Activated naive CD4-positive, alpha-beta T cell treated with anti-CD3 and anti-CD28 coated beads, Interleukin-2, amount 50 U/mL, for 24 hours (primary cell): ENCODE measurements at regions not wholly inside any gene's neighbourhood (a gene's known extent, or its start where the extent isn't known, plus 50 kb on each side); places are given as distances from the start of the nearest gene placed in this dataset.

Source experiments
- H3K27ac Mint-ChIP-seq: one replicate; pipeline ENCODE4 v1.8.0; 2021; ENCODE audit warnings: mild to moderate bottlenecking, mixed read lengths
- H3K27me3 Mint-ChIP-seq: one replicate; pipeline ENCODE4 v1.8.0; 2021; ENCODE audit warnings: mixed read lengths
- H3K36me3 Mint-ChIP-seq: one replicate; pipeline ENCODE4 v1.8.0; 2021; ENCODE audit warnings: mixed read lengths
- H3K4me1 Mint-ChIP-seq: one replicate; pipeline ENCODE4 v1.8.0; 2021; ENCODE audit warnings: mixed read lengths
- H3K4me3 Mint-ChIP-seq: one replicate; pipeline ENCODE4 v1.8.0; 2021; ENCODE audit warnings: mild to moderate bottlenecking, mixed read lengths
- H3K9me3 Mint-ChIP-seq: one replicate; pipeline ENCODE4 v1.8.0; 2021; ENCODE audit warnings: mixed read lengths

DNA sequence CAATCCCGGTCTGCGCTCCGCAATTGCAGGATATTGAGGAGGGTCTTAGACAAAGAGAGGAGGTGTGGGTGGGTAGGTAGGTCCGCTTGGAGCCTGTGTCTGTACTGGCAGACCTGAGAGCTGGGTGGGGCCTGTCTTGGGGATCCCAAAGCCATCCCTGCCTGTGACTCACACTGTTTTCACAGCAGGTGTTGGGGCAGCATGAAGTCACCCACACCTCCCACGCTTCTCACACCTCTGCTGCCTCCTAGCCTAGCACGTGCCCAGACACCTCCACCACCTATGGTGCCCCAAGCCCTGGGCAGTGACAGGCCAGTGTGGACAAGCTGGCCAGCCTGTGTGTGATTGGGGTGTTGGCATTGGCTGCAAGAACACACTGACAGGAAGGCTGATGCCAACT, 65.7 kb upstream of the ECE1 start:
- H3K4me1 Mint-ChIP-seq = peaks cover 8% of the 10 kb centered on the region

DNA sequence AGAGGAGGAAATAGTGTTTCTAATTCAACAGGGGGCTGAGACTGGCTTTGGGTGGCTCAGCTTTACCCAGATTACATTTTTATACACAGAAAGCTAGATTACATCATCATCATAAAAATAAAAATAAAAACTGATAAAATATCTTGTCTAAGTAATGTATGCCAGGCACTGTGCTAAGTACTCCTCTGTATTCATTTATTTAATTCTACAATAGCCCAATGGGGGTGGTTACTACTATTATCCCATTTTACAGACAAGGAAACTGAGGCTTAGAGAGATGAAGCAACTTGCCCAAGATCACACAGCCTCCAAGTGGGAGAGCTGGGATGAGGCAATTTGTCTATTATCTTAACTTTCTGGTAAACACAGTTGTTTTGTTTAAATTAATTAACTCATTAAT, 62.3 kb upstream of the ECE1 start:
- Mint-ChIP-seq H3K4me1 (peaks cover 8% of the 10 kb centered on the region), H3K4me3 (no peak overlapping the region), H3K27me3 (no peaks in the 10 kb centered on the region), H3K36me3 (no peaks in the 10 kb centered on the region), H3K9me3 (no peaks in the 10 kb centered on the region), H3K27ac (no peak overlapping the region)

More for the DNA sequence above, 65.7 kb upstream of the ECE1 start:
- Mint-ChIP-seq H3K36me3 (no peaks in the 10 kb centered on the region), H3K27ac (no peak overlapping the region), H3K9me3 (no peaks in the 10 kb centered on the region), H3K4me3 (no peak overlapping the region), H3K27me3 (no peaks in the 10 kb centered on the region)

DNA sequence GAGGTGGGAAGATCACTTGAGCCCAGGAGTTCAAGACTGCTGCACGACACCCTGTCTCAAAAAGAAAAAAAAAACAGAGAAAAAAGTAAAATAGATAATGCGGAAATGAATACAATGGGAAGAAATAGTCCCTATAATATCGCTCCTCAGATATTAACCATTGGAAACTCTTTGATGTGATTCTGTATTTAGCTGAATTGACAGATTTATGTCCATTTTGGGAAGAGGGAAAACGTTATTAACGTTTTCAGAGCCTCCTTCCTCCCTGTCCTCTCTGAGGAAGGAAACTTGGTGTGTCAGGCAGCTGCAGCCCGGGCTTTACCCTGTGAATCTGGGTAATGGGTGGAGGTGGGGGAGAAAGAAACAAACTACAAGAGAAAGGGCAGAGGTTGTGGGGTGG, 61.6 kb upstream of the ECE1 start:
- H3K36me3 Mint-ChIP-seq = no peaks in the 10 kb centered on the region
- no peaks in the 10 kb centered on the region for H3K27me3 Mint-ChIP-seq
- no peaks in the 10 kb centered on the region for H3K9me3 Mint-ChIP-seq
- H3K4me3 Mint-ChIP-seq = no peak overlapping the region
- no peak overlapping the region for H3K27ac Mint-ChIP-seq
- peaks cover 8% of the 10 kb centered on the region for H3K4me1 Mint-ChIP-seq

DNA sequence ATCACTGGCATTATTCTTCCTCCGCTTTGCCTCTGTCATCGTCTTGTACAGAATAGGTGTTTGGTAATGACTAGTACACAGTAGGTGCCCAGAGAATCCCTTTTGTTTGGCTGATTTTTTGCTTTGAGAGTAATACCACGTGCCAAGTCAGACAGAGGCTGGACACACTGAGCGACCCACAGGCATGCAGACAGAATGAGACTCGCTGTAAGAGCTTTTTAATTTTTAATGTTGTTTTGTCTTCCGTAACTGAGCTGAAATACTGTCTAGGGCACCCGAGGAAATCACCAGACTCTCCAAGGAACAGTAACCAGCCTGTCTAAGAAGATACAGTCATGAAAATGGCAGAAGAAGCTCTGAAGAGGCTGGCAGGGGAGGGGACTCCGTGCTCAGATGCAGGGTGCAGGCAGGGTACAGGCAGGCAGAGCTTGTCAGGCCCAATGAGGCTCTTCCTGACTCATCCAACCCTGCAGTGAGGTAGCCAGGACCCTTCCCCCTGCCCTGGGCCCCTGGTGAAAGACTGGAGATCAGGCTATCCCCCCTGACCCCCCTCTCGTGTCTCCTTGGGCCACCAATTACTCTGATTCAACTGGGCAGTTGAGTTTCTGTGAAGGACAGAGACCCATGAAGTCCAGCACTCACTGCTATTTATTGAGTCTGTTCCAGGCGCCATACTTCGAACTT, 60.1 kb upstream of the ECE1 start:
- H3K4me3 Mint-ChIP-seq = no peak overlapping the region
- no peaks in the 10 kb centered on the region for H3K36me3 Mint-ChIP-seq
- H3K27ac Mint-ChIP-seq = no peak overlapping the region
- H3K9me3 Mint-ChIP-seq = no peaks in the 10 kb centered on the region
- no peaks in the 10 kb centered on the region for H3K27me3 Mint-ChIP-seq
- H3K4me1 Mint-ChIP-seq = peaks cover 8% of the 10 kb centered on the region

DNA sequence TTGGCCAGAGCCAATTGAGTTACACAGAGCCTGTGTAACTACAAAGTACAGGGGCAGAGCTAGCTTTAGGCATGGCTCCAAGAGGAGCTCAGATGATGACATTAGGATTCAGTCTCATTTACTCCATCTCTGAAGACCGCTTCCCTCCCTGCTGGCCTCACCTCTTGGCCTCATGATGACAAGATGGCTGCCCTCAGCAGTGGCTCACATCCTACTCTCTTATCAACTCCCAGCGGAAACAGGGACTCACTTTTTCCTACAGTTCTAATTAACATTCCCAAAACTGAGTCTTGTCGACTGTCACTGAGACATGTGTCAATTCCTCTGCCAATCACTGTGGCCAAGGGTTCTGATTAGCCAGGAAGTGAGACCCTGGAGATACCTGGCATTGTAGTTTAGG, 59.4 kb upstream of the ECE1 start:
- H3K4me3 Mint-ChIP-seq = no peak overlapping the region
- H3K36me3 Mint-ChIP-seq = no peaks in the 10 kb centered on the region
- H3K9me3 Mint-ChIP-seq = no peaks in the 10 kb centered on the region
- H3K27me3 Mint-ChIP-seq = no peaks in the 10 kb centered on the region
- no peak overlapping the region for H3K27ac Mint-ChIP-seq
- peaks cover 7% of the 10 kb centered on the region for H3K4me1 Mint-ChIP-seq

DNA sequence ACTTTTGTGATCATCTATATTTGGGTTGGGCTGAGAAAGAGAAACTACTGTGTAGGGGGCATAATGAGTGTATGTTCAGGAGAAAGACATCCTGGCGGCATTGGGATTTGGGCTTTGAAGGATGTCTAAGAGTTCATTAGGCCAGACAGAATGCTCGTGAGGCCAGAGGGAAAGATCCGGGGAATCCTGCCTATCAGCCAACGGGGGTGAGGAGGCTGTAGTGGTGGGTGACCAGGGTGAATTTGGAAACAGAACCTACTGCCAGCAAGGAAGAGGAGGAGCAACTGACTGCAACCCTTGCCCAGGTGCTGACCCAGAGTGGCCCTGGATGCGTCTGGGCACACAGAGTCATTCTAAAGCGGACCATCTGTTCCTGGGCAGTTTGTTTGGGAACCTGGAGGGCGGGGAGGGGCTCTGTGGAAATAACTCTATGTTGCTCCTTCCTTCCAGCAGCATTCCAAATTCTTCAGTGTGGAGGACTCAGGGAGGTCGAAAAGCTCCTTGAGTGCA, 56.9 kb upstream of the ECE1 start:
- no peak overlapping the region for H3K4me3 Mint-ChIP-seq
- no peaks in the 10 kb centered on the region for H3K27me3 Mint-ChIP-seq
- no peaks in the 10 kb centered on the region for H3K36me3 Mint-ChIP-seq
- H3K9me3 Mint-ChIP-seq = no peaks in the 10 kb centered on the region
- peaks cover 18% of the 10 kb centered on the region for H3K4me1 Mint-ChIP-seq
- H3K27ac Mint-ChIP-seq = no peak overlapping the region

DNA sequence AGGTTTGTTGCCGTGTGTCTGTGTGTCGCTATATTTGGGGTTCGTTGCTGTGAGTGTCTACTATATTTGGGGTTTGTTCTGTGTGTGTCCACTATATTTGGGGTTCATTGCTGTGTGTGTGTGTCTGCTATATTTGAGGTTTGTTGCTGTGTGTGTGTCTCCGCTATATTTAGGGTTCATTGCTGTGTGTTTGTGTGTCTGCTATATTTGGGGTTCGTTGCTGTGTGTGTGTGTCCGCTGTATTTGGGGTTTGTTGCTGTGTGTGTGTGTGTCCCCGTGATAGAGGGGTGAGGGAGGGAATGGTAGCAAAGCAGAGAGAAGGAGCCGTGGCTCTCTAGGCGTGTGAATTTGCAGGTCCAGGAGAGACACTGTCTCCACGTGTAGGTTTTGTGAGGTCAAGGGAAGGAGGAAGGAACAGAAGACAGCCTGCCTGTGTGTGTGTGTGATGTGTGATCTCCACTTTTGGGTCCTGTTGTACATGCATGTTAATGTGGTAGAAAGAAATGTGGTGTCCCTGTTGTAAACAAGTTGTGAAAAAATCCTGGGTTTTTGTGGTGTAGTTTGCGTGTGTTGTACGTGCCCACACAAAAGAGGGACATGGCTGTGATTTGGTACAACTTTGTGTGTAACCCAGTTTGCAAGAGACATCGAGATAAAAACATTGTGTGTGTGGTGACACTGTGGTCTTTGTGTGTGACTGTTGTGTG, 56.3 kb upstream of the ECE1 start:
- H3K9me3 Mint-ChIP-seq = no peaks in the 10 kb centered on the region

DNA sequence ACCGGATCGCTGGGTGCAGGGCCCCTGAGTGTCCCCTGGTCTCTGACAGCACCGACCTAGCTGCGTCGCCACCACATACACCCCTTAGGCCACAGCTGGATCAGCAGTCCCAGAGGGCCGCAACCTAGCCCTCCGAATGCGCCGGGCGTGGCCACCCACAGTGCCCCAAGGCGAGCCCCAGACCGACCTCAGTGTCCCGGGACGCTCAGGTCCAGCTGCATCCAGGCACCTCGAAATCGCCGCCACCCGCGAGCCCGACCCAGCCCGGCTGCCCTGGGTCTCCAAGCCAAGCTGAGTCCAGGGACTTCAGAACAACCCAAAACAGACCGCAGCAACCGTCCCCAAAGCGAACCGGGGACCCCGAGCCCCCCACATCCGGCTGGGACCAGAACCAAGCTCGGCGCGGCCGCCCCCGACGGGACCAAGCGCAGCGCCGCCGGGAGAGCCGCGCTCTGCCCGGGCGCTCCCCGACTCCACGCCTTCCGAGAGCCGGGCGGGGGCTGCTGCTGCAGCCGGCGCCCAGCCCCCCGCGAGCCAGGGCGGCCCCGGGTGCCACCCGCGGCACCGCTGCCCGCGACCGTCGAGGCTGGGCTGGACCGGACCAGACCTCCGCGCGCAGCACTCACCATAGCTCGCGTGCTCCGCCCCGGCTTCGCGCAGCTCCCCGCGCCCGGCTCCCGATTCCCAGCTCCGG, 54.6 kb upstream of the ECE1 start:
- Mint-ChIP-seq H3K4me1 (peaks cover 39% of the 10 kb centered on the region), H3K36me3 (peaks cover 2% of the 10 kb centered on the region), H3K27me3 (no peaks in the 10 kb centered on the region), H3K9me3 (no peaks in the 10 kb centered on the region), H3K4me3 (peak overlapping the region; percentile 92), H3K27ac (peak overlapping the region; percentile 72)

More for the DNA sequence above, 56.3 kb upstream of the ECE1 start:
- H3K27ac Mint-ChIP-seq = no peak overlapping the region
- H3K27me3 Mint-ChIP-seq = no peaks in the 10 kb centered on the region
- no peaks in the 10 kb centered on the region for H3K36me3 Mint-ChIP-seq
- no peak overlapping the region for H3K4me3 Mint-ChIP-seq
- H3K4me1 Mint-ChIP-seq = peaks cover 24% of the 10 kb centered on the region

DNA sequence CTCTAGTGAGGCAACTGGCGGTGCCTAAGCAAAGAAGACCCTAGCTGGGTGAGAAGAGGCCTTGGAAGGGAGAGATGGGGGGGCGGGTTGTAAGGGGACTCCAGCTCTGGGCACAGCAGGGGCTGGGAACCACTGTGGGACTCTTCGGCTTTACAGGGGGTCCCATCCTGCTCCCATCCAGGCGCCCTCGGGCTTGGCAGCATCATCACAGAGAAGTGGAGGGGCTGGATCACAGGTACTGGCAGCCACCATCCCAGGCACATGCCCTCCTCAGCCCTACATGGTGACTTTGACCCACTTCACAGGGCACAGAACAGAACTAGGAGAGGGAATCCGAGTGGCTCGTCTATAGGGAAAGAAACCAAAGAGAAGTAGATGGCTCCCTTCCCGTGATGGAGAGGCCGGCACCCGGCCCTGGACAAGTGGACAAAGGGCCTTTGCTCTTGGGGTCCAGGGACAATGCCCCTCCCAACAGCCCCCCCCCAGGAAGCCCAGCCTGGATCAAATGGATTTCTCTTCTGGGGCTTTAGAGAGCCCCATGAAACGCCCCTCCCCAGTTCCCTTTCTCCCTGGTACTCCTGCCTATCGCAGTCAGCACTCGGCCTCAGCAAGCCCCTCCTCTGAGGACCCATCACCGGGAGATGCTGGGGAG, 54.0 kb upstream of the ECE1 start:
- no peaks in the 10 kb centered on the region for H3K27me3 Mint-ChIP-seq
- H3K36me3 Mint-ChIP-seq = peaks cover 3% of the 10 kb centered on the region
- peaks cover 45% of the 10 kb centered on the region for H3K4me1 Mint-ChIP-seq
- H3K9me3 Mint-ChIP-seq = no peaks in the 10 kb centered on the region
- peak overlapping the region; percentile 92 for H3K4me3 Mint-ChIP-seq
- H3K27ac Mint-ChIP-seq = peak overlapping the region; percentile 93

DNA sequence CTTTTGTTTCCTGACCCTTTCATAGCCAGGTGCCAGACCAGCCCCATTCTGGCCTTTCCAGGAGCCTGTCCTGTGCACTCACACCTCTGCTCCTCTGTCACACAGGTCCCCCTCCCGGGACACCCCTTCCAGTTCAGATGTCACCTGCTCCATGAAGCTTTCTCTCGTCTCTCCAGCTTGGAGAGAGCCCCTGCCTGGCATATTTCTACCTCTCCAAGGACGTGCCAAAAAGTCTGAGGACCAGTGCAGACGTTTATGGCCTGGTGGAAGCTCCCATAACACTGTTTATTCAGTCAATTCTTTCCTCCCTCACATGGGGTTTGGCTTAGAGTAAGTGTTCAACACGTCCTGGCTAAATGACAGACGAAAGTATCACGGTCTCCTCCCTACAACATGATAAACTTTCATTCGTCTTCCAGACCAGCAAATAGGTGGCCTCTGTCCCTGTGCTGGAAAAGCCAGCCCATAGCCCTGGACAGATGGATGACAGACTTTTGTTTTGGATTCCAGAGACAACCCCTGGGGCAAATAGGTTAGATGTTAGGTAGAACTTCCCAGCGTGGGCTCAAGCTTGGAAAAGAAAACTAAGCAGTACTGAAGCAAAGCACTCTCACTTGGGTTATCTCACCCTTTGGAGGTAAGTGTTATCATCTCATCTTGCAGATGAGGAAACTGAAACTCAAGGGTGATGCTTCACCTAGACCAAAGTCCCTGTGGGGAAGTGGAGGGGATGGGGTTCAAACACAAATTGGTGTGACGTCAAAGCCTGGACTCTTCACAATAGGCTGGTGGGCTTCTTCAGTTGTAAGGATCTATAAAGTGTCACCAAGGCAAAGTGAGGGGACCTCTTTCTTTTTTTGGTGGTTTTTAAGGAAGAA, 52.9 kb upstream of the ECE1 start:
- Mint-ChIP-seq H3K36me3 (peaks cover 5% of the 10 kb centered on the region), H3K27me3 (no peaks in the 10 kb centered on the region), H3K4me1 (peaks cover 56% of the 10 kb centered on the region), H3K4me3 (peak overlapping the region; percentile 92), H3K27ac (peak overlapping the region; percentile 93), H3K9me3 (no peaks in the 10 kb centered on the region)

DNA sequence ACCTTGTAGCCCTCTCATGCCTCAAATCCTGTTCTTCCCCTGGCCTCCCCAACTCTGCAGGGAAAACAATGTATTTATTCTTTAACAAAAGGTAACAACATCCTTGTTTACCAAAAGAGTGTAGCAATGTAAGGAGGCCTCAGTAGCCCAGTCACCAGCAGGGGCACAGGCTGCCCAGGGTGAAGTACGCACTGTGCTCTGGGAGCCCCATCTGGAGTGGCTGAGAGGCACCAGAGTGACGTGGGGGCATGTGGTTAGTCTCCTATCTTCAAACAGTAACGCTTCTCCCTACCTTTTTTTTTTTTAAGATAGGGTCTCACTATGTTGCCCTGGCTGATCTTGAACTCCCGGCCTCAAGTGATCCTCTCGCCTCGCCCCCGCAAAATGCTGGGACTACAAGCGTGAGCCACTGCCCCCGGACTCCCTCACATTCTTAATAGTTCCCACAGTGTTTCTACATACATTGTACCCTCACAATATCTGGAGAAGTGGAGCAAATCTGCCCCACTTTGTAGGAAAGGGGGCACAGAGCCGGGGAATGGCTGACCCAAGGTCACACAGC, 51.3 kb upstream of the ECE1 start:
- Mint-ChIP-seq H3K4me3 (peak overlapping the region; percentile 92), H3K27me3 (no peaks in the 10 kb centered on the region)

DNA sequence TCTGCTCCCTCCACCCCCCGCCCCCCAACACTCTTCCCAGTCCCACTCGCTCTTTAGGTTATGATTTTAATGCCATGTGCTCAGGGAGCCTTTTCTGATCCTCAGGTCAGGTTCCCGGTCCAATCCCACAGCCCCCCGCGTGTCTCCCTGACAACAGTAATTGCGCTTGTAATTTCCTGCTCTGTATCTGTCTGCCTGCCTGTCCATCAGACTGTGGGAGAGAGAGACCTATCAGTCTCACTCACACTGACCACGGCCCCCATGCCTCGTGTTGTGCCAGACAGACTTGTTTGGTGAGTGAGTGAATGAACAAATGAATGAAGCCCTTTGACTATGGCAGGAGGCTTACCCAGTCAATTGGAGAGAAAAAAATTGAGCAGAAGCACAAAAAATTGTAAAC, 50.8 kb upstream of the ECE1 start:
- peak overlapping the region; percentile 92 for H3K4me3 Mint-ChIP-seq
- peaks cover 5% of the 10 kb centered on the region for H3K36me3 Mint-ChIP-seq
- H3K27ac Mint-ChIP-seq = peak overlapping the region; percentile 57
- no peaks in the 10 kb centered on the region for H3K27me3 Mint-ChIP-seq
- H3K4me1 Mint-ChIP-seq = peaks cover 74% of the 10 kb centered on the region
- no peaks in the 10 kb centered on the region for H3K9me3 Mint-ChIP-seq

More for the DNA sequence above, 51.3 kb upstream of the ECE1 start:
- Mint-ChIP-seq H3K36me3 (peaks cover 5% of the 10 kb centered on the region), H3K27ac (peak overlapping the region; percentile 8), H3K9me3 (no peaks in the 10 kb centered on the region), H3K4me1 (peaks cover 71% of the 10 kb centered on the region)

DNA sequence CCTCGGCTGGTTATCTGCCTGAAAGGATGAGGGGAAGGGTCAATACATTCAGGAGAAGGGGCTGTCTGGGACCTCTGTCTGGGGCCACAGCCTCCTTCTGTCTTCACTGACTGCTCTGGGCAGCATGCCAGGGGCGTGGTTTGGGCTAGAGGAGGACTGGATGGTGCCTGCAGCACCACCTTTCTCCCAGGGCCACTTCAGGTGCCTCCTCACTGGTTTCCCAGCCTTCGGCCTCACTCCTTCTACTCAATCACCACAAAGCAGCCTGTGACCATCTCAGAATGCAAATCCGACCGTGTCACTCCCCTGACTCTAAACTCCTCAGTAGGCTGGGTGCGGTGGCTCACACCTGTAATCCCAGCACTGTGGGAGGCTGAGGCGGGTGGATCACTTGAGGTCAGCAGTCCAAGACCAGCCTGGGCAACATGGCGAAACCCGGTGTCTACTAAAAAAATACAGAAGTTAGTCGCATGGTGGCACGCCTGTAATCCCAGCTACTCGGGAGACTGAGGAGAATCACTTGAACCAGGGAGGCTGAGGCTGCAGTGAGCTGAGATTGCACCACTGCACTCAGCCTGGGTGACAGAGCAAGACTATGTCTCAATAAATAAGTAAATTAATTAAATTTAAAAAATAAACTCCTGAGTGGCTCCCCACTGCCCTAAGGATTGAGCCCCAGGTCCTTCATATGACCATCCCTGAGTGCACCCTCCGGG, 50.1 kb upstream of the ECE1 start:
- no peaks in the 10 kb centered on the region for H3K27me3 Mint-ChIP-seq
- peaks cover 5% of the 10 kb centered on the region for H3K36me3 Mint-ChIP-seq
- H3K27ac Mint-ChIP-seq = peak overlapping the region; percentile 57
- H3K9me3 Mint-ChIP-seq = no peaks in the 10 kb centered on the region
- peaks cover 80% of the 10 kb centered on the region for H3K4me1 Mint-ChIP-seq
- peak overlapping the region; percentile 92 for H3K4me3 Mint-ChIP-seq
